GM21423 (cell line): ENCODE measurements at regions not wholly inside any gene's neighbourhood (a gene's known extent, or its start where the extent isn't known, plus 50 kb on each side); places are given as distances from the start of the nearest gene placed in this dataset.

Source experiments
- ATAC-seq: cut with Tn5 transposase; IDR thresholded peaks from one replicate; pipeline ENCODE4 v1.9.1; 2021; ENCODE audit warnings: mild to moderate bottlenecking, moderate library complexity; ENCODE audit not compliant: unreplicated experiment

DNA sequence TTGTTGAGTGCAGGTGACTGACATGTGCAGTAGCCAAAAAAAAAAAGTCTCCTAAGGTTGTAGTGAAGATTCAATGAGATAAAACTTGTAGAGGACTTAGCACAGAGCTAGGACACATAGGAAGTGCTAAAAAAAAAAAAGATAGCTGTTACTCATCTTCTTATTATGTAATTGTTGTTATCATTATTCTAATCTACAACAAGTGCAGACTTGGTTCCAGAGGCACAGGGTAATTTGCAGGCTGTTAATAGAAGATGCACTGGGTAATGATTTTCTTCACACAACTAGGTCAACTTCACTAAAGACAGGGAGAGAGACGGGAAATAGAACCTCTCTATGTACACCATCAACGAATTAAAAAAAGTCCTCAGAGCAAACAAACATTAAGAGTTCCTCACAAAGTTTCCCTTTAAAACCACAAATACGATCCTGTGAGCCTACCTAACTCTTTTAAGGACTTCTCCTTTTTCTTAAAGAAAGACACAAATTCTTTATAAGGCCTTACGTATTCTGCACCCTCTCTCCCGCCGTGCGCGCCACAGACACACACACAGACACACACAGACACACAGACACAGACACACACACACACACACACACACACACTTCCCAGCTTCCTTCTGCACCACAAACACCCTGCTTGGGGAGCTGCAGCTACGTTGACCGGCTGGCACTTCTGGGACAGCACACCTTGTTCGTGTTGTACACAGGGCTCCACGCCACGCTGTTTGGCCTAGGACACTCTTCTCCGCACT is 49.8 kb upstream of the GADD45A start:
- ATAC-seq: no peak
